ENCODE measurements at regions not wholly inside any gene's neighbourhood (a gene's known extent, or its start where the extent isn't known, plus 50 kb on each side); places are given as distances from the start of the nearest gene placed in this dataset.
"Not testable (repeated sequence)": the region's sequence is repeated elsewhere in the genome, so short reads cannot be mapped to it uniquely, and the experiment has no call there.

GRCh38 chr10:60508037-60508436 is 118.4 kb upstream of the ANK3 start:
- DNase-seq: no peak

GRCh38 chr10:60502621-60503020 is 112.9 kb upstream of the ANK3 start:
- DNase-seq: no peak

GRCh38 chr10:60498985-60499384 is 109.3 kb upstream of the ANK3 start:
- DNase-seq: no peak

DNA sequence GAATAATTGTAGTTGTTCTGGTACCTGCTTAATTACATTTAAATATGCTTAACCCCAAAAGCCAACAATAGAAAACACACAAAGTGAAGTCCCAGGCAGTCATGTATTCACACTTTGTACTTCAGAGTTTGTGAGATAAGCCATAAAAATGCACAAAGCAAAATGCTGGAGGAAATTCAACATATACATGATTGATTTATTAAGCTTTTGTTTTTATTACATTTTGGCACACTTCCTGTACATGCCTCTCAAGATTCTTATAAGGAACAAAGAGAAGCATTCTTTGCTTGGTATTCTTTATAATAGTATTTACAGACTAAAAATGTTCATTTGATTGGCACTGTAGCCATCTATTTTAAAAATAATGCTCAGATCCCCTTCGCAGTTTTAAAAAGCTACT is 107.7 kb upstream of the ANK3 start:
- no peak for DNase-seq

GRCh38 chr10:60496181-60496580 is 106.5 kb upstream of the ANK3 start:
- no peak for DNase-seq

DNA sequence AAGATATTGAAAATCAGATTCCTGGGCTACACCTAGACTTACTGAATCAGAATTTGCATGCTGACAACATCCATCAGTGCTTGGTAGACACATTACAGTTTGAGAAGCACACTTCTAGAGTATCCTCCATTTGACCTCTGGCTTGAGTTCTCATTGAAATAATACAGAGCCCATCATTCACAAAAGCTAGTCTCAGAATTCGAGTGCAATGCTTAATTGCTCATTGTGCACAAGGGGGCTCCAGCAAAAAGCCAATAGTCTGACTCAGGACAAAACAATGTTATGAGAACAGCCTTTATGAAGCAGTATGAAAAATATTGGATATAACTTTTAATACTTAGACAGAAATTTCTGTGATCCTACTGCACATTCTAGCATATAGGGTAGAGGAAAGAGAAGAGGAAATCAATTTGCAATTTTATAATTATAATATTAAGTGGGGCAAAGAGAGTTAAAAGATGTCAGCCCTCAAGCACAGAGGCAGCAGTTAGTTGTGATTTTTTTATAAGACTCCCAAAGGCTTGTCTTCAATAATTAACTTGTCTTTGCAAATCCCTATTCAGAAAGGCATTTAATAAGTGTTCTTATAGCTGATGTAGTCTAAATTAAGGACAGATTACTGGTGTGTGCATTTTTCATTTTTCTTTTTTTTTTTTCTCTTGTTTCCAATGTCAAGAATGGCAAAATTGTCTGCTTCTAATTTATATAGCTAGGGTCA is 105.8 kb upstream of the ANK3 start:
- DNase-seq: no peak

DNA sequence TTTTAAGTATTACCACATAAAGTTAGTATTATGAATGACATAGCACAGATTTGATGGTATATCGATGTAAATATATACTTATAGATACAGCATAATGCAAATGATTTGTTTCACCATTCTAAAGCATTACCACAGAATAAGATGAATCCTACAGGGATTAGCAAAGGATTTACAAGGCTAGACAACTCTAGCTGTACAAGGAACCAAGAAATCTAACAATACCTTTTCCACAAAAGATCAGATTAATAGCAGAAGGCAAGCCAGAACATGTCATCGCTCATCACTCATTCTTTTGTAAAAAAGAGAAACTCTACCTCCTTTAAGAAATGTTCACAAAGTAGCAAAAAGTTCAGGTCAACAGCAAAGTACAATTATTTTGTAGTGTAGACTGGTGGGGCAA is 105.1 kb upstream of the ANK3 start:
- DNase-seq: no peak

DNA sequence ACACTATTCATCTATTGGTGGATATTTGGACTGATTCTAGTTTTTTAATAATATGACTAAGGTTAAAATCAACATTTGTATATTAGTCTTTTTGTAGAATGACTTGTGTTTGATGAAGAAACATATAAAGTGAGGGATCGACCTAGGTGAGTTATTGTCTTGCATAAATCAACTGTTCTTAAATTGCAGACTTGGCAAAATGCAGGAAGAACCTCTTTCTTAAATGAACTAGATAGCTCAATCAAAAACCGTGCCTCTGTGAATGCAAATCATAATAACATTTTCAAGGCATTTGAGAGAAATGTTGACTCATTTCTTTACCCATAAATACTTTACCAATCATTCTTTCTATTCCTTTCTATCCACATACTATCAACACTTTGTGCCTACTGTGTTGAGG is 101.5 kb upstream of the ANK3 start:
- DNase-seq: no peak

DNA sequence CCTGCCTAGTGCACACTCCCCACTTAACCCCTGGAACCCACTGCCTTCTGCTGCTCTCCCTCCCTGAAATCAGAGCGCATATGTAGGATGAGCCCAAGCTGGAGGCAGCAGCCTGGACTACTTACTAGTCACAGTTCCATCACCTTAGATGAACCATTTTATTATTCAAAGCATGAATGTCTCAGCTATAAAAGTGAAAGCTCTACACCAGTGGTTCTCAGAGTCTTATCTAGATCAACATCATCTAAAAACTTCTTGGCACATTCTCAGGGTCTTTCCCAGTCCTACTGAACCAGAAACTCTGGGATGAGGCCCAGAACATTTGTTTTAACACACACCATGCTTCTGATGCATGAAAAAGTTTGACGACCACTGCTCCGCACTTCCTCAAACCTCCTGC is 100.3 kb upstream of the ANK3 start:
- DNase-seq: no peak

- DNase-seq: no peak
These were observed 98.5 kb upstream of the ANK3 start for GRCh38 chr10:60488111-60488669.

GRCh38 chr10:60487543-60487942 is 97.9 kb upstream of the ANK3 start:
- DNase-seq: no peak

DNA sequence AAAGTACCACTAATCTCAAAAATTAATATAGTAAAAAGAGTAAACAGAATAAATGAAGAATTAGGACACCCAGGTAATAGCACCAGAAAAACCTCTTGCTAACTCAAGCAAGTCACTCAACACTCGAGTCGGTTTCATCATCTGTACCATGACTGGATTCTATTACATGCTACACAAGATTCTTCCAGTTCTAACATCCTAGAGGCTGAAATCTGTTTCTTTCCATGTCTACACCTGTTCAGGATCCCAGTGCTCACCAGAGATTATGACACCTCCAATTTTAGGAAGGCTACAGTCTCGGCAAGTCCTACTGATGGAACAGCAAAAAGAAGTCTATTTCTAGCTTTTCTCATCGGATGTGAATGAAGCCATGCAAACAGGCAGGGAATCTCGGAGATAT is 95.3 kb upstream of the ANK3 start:
- DNase-seq: no peak

GRCh38 chr10:60480865-60481563 is 91.3 kb upstream of the ANK3 start:
- peak; percentile 67 for DNase-seq

- DNase-seq: no peak
These were observed 89.8 kb upstream of the ANK3 start for GRCh38 chr10:60479305-60480020.

DNA sequence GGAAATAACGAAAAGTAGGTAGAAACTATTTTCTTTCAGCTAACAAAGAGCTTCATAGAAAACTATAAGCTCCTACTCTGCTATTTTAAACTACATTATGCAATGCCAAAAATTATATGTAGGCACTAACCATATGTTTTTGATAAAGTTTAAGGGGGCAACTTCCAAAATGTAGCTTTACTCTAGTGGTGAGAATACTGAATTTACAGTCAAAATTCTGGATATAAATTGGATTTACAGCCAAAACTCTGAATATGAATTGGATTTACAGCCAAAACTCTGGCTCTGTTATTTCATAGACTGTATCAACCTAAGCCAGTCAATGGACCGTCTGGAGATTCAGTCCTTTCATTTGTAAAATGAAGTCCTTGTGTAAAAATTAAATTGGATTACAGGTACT is 86.8 kb upstream of the ANK3 start:
- DNase-seq: no peak

GRCh38 chr10:60473557-60473956 is 83.9 kb upstream of the ANK3 start:
- DNase-seq: no peak

- DNase-seq: no peak
These were observed 80.4 kb upstream of the ANK3 start for GRCh38 chr10:60470091-60470490.

DNA sequence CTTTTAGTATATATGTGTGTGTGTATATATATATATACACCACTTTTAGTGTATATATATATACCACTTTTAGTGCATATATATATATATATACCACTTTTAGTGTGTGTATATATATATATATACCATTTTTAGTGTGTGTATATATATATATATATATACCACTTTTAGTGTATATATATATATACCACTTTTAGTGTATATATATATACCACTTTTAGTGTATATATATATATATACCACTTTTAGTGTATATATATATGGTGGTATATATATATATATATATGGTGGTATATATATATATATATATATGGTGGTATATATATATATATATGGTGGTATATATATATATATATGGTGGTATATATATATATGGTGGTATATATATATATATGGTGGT is 79.5 kb upstream of the ANK3 start:
- not testable (repeated sequence) for DNase-seq

- no peak for DNase-seq
These were observed 77.5 kb upstream of the ANK3 start for GRCh38 chr10:60467202-60467546.

GRCh38 chr10:60466267-60467201 is 76.9 kb upstream of the ANK3 start:
- no peak for DNase-seq

DNA sequence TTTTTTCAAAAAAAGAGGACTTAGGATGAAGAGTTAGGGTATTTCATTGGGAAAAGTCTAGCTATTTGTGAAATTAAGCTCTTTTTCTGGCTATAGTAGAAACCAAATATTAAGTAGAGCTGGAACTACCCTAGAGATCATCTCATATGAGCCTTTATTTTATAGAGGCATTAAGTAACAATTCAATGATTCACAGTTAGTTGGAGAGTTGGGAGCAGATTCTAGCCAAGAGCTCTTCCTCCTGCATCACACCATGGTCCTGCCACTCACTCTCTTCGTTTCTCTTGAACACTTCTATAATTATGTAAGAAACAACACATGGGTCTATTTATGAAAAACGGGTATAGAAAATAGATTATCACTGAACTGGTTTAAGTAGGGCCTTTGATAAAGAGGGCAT is 76.1 kb upstream of the ANK3 start:
- DNase-seq: no peak

DNA sequence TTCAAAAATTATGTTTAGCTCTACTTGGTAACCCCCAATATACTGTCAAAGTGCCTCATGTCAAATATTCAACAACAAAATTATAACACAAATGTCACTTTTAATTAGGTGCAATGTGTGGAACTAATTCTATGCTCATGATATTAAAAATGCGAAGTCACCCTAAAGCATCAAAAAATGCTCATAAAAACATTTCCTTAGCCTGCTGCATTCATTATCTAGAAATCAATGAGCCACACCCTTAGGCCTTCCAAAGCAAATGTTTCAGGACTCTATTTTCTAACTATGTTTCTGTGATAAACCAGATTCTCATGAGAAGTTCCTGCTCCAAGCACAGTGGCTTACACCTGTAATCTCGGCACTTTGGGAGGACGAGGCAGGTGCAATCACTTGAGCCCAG is 75.0 kb upstream of the ANK3 start:
- DNase-seq: no peak

GRCh38 chr10:60463746-60464145 is 74.1 kb upstream of the ANK3 start:
- DNase-seq: no peak

Measured in amniotic stem cell (primary cell).